Right ventricle myocardium superior (tissue), 1 donor: ENCODE measurements at regions not wholly inside any gene's neighbourhood (a gene's known extent, or its start where the extent isn't known, plus 50 kb on each side); places are given as distances from the start of the nearest gene placed in this dataset.
A peak's percentile ranks its signal among the peaks of the same experiment; 100 is the strongest.

Experiments used
- ATAC-seq: fragments of 200-7000 bp; cut with Tn5 transposase; one replicate; pipeline ENCODE4 v1.9.1; 2020; ENCODE audit warnings: mild to moderate bottlenecking; ENCODE audit not compliant: poor library complexity
- DNase-seq: peaks from one replicate; pipeline ENCODE4 v3.0.0-alpha.2; 2020
- intact Hi-C: fragments of 100-400 bp; cut with DNase I; formaldehyde crosslinking; loops from one replicate; pipeline ENCODE4 v1.11.2; 2022
- donor health status: DM: no; HTN: yes; CAD: no; lungs with severe emphysema.

DNA sequence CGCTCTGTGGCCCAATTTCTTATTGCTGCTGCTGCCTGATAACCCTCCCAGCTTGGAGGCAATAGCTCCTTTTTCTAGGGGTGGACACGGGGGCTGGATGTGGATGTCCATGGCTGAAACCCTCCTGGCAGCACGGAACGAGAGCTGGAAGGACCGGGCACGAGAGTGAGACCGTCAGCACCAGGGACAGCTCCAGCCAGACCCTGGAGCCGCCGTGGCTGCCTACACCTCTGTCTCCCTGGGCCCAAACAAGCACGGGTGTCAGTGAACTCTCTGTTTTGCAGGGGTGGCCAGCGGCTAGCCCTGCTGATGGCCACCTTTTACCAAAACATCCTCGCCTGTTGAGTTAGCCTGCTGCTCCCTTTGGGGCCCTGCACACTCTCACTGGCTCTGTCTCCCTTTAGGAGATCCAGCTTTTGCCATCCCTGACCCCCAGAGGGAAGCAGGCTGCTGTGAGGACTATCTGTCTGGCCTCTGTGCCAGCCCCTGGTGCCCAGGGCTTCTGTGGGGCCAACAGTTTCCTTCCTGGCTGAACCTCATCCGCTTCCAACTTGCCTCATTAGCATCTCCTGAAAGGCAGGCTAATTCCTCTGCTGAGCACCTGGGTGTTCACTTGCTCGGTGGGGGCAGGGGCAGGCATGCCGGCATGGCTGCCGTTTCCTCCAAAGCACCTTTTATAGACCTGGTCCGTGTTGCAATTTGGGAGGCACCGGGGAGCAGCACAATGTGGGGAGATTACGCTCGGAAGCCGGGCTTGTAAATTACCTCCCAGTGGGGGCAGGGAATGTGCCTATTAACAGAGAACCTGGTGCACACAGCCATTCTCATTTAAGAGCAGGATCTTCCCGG is 118.1 kb downstream of the ENGASE start:
- peak; percentile 62 for ATAC-seq
- intact Hi-C loops, result no loop called here

DNA sequence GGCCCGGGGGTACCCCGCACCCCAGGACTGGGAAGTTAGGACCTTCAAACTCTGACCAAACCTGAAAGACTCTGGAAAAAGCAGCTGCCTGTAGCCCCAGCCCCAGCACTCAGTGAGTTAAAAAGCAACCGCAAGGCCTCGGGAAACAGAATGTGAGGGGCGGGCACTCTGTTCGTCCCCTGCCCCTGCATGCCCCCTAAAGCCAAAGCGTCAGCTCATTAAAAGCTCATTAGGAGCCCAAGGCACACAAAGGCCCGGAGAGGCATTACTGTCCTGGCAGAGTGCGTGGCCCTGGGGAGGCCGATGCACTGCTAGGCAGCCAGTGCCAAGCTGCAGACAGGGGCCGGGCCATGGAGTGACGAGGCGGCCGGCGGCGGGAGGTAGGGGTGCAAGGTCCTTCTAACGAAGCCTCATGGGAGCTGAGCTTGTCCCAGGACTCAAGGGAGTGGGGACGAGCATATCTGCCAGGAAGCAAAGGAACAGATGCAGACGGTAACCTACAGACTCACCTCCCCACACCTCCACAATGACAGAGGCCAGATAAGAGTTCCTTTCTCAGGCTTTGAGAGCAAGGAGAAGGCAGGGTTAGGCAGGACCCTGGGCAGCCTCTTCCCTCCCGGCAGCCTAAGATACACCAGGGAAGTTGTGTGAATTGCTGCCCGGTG is 116.8 kb downstream of the ENGASE start:
- intact Hi-C loops, result no loop called here
- no peak for DNase-seq
- no peak for ATAC-seq

More for the DNA sequence above, 118.1 kb downstream of the ENGASE start:
- peak; percentile 57 for DNase-seq

DNA sequence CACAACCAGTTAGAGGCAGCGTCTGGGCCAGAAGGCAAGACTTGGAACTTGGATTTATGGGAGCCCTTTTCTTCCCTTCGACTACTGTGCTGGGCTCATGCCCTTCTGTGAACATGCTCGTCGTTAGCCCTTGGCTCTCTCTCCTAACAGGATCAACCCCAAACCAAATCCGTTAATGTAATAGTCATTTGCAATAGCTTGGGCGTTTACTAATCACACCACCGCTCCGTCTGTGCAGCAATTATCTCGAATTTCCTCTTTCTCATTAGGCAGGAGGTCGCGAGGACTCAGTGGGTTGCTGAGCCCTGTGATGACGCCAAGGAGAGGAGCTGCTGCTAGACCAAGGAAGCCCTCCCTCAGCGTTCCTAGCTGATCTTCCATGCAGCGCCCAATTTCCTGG is 114.7 kb downstream of the ENGASE start:
- DNase-seq (no peak), ATAC-seq (no peak)
- intact Hi-C loops, result loop anchor here (5.0 kb wide), 1 partner anchor 198 kb away; no protein-coding TSS in a partner anchor

DNA sequence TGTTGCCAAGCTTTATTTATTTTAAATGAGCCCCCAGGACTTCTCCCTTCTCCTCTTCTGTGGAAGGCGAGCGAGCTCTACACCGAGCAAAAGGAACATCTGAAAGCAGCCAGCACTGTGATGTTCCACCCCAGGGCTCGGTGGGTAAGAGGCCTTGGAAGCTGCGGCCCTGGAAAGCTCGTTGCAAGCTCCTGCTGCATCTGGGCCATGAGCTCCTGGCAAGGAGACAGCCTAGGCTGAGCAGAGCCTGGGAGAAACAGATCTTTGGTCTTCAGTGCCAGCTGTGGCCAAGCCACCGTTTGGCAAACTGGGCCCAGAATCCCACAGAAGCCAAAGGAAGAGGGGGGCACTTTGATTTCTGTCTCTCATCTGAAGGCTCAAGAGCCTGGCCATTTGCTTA is 114.1 kb downstream of the ENGASE start:
- intact Hi-C loops, result loop anchor here (5.0 kb wide), 1 partner anchor 199 kb away; no protein-coding TSS in a partner anchor
- ATAC-seq (no peak), DNase-seq (no peak)

DNA sequence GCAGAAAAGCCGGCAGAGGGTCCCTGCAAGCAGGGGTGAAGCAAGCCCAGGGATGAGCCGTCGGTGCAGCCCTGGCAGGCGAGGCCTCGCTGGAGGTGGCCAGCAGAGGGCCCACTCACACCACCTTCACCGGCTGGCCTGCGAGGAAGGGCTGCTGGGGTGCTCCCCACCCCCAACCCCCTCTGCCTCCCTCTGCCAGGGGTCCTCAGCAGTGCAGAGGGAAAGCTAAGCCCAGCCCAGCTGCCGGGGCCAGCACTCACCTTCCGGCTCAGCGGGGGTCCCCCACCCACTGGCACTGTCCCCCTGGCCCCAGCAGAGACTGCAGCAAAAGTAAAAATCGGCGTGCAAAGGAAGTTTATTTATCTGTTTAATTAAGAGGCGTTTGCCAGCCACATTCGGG is 113.4 kb downstream of the ENGASE start:
- DNase-seq (no peak), ATAC-seq (peak; percentile 46)
- intact Hi-C loops, result loop anchor here (5.0 kb wide), 1 partner anchor 199 kb away; no protein-coding TSS in a partner anchor

DNA sequence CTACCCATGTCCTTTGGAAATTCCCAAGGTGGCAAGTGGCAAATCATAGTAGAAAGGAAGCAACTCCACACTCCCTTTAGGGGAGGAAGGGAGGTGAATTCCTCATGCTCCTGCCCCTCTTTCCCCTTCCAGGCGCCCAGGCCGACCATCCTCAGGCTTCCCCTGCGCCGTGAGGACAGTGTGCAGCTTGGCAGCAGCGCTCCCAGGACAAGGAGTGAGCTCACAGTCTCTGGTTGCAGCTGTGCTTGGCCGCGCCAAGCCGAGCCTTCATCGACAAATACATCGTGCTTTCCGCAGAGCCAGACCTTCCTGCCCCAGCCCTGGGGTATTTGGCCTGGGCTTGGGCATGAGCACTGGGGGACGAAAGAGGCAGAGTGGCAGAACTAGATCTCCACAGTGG is 112.6 kb downstream of the ENGASE start:
- DNase-seq (no peak), ATAC-seq (no peak)
- intact Hi-C loops, result loop anchor here (5.0 kb wide), 1 partner anchor 200 kb away; no protein-coding TSS in a partner anchor

DNA sequence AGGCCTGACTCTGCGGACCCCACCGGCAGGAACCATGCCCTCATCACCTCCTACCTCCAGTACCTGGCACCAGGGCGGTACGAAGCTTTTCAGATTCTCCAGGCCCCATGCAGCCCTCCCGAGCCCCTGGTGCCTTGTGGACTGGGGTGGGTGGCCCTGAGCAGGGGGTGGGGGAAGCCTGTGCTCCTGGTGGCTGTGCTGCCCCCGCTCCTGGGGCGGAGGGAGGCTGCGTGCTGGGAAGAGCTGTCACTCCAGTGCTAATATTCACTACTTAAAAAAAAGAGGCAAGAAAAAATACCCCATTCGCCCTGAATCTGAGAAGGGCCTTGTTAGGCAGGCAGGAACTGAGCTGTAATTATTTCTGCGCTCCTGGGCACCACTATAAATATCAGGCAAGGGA is 111.8 kb downstream of the ENGASE start:
- intact Hi-C loops, result loop anchor here (5.0 kb wide), 1 partner anchor 201 kb away; no protein-coding TSS in a partner anchor
- DNase-seq (no peak), ATAC-seq (no peak)

DNA sequence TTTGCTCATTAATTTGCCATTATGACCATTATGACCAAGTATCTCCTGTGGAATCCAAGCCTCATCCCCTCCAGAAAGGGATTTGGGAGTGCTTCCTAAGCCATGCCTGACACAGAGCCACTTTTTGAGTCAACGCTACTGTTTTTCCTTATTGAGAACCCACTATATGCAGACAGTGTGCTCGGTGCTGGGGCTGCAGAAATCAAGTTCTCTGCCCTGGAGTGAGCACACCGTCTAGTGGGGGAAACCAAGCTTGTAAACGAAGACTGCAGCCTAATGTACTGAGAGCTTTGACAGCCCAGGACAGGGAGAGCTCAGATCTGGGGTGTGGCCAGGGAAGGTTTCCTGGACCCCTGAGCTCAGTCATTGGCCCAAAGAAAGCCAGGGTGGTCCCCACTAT is 111.0 kb downstream of the ENGASE start:
- DNase-seq, result no peak
- intact Hi-C loops, result loop anchor here (5.0 kb wide), 1 partner anchor 202 kb away; no protein-coding TSS in a partner anchor

DNA sequence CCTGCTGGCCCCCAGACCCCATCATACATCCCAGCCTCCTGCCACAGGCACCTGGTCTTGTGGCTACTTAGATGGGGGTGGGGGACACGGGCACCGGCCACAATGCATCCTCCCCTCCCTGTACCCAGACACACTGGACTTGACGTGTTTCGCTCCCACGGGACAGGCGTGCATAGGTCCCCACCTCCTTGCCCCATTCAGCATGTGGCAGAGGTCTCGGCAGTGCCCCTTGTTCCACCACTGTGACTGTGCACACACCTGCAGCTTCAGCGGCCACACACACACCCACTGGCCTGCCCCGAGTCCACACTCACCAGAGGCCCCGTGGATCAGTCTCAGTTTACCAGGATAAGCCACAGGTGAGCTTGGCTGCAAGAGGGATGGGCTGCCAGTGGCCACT is 109.6 kb downstream of the ENGASE start:
- ATAC-seq, result no peak
- DNase-seq, result no peak
- intact Hi-C loops, result no loop called here

More for the DNA sequence above, 111.0 kb downstream of the ENGASE start:
- ATAC-seq, result no peak

DNA sequence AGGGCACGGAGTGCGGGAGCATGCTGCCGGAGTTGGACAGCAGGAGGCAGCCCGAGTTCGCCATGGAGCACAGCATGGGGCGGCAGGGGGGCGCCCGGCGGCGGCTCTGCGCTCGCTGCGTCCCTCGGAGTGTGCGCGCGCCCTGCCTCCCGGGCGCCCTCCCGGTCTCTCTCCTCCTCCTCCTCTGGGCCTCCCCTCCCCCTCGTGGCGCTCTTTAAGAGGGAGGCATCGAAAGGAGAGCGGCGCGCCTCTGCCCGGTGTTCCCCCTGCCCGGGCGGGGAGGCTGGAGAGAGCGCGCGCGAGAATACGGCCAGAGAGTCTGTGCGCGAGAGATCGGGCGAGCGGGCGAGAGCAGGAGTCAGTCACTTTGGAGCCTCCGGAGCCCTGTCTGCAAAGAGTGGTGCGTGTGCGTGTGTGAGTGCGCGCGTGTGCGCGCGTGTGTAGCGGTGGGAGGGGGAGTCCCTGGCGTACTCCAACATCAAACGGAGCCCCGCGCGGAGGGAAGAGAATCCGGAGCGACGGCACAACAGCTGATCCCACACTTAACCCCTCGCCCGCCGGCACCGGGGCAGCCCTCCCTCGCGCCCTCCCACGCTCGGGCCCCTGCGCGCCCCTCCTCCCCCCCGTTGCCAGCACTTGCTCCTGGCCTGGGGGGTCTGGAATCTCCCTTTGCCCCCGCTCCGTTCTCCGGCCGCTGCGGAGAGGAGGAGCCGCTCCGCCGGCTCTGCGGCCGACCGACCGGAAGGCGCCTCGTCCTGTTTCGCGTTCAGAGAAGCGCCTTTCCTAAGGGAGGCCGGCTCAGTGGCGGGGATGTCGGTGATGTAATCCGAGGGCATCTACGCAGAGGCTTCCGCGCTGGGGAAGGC is 108.9 kb downstream of the ENGASE start:
- no peak for ATAC-seq
- DNase-seq, result no peak
- intact Hi-C loops, result no loop called here

DNA sequence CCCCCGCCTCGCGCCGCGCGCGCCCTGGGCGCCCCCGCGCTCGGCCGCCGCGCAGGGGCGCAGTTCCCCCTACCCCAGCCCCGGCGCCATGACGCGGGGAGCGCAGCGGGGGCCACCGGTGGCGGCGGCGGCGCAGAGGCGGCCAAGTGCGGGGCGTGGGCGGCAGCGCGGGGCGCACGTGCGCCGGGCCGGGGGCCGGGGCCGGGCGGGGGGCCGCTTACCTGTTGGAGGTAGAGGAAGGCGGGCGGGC is 108.3 kb downstream of the ENGASE start:
- intact Hi-C loops, result no loop called here
- no peak for ATAC-seq

DNA sequence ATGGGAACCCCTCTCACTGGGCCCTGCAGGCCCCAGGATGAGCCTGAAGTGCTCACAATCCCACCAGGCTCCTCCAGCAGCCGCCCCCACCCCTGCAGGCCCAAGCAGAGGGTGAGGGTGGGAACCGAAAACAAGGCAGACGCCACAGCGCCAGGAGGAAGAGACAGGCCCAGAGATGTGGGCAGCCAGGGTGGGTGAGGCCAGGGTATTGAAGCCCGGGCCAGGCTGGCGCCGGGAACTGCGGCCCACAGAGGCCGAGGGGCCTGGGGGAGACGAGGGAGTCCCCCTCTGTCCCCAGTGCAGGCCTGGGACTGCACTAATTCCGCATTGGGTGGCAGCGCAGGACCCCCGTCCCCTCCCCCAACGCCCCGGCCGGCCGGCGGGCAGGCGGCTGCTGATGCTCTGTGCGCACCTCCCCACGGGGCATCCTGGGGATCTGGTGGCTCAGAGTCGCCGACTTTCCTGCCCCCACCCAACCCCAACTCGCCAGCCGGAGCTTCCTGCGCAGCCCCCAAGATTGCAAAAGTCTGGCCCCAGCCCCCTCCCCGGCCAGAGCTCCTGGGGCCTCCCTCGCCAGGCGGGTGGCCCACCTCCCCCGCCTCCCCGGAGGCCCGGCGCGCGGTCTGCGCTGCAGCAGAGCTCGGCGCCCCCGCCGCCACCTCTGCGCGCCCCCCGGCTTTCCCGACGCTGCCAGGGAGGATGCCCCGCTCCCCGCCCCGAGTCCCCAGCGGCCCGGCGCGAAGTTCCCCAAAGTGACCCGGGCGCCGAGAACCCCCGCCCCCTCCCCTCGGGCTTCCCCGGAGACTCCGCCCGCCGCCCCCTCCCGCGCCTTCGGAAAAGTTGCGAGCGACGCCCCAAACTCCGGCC is 107.8 kb downstream of the ENGASE start:
- ATAC-seq (no peak), DNase-seq (no peak)
- intact Hi-C loops, result no loop called here

More for the DNA sequence above, 108.3 kb downstream of the ENGASE start:
- DNase-seq, result no peak

DNA sequence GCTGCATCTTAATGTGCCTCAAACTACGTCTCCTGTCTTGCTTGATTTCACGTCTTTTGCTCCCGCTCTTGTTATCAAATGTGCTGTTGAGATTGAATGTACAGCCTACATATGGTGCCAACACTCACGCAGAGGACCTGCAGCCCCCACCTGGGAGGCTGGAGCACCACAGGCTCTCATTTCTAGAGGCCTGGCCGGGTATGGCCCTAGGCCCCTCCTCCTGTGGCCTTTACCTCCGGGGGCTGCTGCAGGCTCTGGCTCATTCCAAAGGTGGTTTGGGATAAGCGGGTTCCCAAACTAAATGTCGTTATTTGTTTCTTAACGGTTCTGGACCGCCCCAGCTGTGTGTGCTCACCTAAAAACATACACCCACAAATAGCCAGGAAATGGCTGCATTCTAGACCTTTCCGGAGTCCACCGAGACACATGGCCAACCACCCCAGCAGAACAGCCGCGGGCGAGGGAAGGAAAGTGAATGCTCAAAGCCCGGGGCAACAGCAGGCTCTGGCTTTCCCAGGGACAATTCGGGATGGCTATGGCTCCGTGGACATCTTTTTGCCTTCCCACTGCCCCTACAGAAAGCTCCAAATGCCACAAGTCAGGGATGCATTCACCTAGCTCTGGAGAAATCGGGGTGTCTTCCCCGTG is 105.9 kb downstream of the ENGASE start:
- ATAC-seq (no peak), DNase-seq (no peak)
- intact Hi-C loops, result no loop called here

DNA sequence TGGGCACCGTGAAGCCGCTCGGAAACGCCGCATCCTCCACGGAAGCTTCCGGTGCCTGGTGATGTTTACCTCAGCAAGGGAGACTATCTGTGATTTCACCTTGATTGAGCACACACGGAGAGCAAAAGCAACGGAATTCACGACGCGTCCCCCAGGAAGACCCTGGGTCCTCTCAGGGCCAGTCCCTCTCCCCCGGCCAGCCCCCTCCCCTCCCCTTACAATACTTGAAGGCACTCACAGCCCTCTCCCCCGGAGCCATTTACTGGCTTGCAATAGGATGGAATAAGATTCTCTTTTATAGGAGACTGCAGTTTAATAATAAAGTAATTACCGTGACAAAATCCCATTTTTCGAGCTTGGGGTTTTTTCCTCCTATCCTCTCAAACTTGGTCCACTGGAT is 104.7 kb downstream of the ENGASE start:
- ATAC-seq (no peak), DNase-seq (no peak)
- intact Hi-C loops, result no loop called here

DNA sequence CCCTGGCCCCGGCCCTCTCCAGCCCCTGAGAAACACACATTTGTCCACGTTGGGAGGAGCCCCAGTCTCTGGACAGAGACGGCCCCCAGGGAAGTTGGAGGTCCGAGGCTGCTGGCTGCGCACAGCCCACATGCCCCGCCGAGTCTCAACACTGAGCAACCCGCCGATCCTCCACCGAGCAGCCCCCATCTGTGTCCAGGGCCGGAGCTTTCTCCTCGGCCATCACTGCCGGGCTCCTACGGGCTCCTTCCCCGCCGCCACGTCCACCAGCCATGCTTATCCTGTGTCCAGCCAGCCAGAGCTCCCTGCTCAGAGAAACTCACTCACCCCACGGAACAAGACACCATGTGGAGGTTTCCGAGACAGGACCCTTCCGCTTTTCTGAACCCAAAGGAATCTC is 103.3 kb downstream of the ENGASE start:
- no peak for ATAC-seq
- intact Hi-C loops, result no loop called here

DNA sequence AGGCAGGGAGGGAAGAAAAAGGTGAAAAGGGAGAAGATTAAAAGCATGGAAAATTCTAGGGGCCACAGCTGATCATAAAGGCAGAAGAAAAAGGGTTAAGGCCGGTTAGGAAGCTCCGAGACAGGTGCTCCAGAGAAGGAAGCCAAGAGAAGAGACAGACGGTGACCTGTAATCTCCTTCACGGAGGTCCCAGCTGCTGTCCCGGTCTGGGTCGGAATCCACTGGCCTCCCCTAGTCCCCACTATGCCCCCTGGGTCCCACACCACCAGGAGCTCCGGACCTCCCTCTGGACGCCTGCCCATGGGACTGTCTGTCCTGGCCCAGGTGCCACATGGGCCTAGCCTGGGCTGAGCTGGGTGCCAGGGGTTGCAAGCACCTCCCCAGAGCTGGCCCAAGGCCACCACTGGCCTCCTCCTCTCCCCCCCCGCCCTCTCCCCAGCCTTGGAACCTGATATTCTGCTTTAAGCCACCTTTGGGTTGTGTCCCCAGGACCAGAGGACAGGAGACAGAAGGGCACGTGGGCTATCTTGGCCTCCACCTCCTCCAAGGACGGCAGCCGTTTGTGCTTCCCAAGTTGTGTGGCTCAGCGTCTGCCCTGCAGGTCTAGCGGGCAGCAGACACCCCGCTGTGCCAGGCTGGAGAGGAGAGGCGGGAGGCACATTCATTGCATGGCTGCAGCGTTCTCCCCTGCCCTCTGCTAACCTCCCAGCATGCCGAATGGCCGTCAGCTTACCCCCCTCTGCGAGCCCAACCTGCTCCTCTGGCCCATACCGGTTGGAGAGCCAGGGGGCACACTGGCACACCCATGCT is 102.4 kb downstream of the ENGASE start:
- no peak for DNase-seq
- intact Hi-C loops, result no loop called here
- no peak for ATAC-seq

More for the DNA sequence above, 103.3 kb downstream of the ENGASE start:
- no peak for DNase-seq
